ENCODE measurements at regions not wholly inside any gene's neighbourhood (a gene's known extent, or its start where the extent isn't known, plus 50 kb on each side); places are given as distances from the start of the nearest gene placed in this dataset.
"Not testable (repeated sequence)": the region's sequence is repeated elsewhere in the genome, so short reads cannot be mapped to it uniquely, and the experiment has no call there.

DNA sequence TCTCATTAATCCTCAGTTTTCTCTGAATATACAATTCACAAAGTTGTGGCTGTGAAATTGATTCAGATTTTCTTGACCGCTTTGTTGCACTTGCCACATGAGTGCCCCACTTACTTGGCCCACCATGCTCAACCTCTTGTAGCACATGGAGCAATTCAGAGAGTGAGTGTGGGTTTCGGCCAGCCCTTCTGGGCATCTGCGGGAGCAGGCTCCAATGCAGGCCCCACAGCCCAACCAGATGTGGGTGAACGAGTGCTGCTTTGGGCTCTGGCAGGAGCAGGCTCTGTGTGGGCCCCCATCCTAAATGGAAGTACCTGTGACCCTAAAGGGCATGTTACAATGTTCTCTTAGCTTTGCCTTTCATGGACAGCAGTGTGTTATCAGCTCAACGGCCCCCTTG lies 2338.6 kb downstream of the LRRC4C start:
- no peak for DNase-seq

DNA sequence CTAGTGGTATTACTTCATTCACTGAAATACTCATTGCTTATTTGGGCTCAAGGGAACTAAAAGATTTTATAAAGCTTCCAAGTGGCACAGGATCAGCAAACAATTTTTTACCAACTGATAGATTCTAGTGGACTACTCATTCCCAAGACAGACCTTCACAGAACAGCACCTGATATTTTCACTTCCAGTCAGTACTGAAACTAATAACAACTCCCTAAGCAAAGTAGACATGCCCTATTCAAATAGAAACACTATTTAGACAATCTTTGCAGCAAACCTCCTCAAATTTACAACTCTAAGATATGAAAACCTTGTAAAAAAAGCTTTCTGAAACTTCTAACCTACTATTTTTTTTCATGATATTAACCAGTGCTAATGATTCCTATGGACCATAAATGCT lies 2345.8 kb downstream of the LRRC4C start:
- DNase-seq: no peak

DNA sequence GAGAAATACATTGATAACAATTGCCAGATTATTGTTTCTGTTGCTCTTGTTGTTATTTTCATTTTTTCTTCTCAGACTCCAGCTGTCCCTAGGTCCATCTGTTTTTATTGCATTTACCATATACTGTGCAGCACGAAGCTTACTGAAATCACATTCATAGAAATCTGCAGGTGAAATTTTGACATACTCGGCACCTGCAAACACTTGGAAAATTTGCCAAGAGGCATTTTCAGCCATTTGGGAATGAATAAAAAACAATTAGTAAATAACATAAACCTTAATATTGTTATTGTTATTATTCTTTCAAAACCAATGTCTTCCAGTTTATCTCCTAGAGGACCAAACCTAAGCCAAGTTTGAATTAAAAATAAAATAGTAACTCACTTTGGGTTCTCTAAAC lies 2357.2 kb downstream of the LRRC4C start:
- DNase-seq: no peak

DNA sequence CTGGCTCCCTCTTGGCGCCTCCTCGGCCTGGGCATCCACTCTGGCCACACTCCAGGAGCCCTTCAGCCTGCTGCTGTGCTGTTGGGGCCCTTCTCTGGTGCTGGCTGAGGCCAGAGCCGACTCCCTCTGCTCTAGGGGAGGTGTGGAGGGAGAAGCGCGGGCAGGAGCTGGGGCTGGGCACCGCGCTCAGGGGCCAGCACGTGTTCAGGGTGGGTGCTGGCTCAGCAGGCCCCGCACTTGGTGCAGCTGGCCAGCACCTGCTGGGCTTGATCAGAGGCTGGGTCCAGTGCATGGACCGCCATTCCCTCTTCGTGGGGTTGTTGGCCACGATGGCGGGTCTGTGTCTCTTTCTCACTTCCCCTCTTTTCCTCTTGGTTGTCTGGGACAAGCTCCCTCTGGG lies 2381.0 kb downstream of the LRRC4C start:
- no peak for DNase-seq

DNA sequence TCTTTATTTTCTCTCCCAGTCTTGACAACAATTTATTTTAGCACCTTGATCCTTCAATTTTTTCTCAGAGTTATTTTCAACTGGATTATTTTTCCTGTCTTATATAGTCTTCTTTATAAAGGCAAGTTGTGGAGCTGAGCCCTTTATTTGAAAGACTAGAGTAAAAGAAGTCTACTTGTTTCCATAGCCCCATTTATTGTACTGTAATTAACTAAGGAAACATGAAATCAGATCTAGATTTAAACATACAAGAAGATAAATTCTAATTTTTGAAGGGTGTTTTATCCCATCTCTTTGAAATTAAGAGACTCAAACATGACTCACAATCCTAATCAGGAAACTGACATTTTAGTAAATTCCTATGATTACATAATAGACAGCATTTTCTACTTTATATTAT lies 2421.8 kb downstream of the LRRC4C start:
- no peak for DNase-seq

DNA sequence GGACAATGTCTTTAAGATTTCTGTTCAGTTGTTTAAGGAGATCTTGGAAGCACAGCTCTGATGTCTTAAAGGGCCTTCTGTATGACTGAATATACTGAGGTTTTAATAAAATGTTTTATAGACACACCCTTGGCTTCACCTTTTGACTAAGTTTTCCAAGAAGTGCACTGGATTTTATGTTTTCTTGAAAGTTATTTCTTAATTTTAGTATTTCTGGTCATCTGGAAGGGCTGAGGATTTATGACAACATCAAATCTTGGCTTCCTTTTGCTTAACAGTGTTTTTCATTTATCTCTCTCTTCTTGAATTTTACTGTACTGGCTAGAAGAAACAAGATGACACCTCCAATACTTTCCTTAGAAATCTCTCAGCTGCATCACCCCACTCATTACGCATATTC lies 2423.4 kb downstream of the LRRC4C start:
- DNase-seq: no peak

DNA sequence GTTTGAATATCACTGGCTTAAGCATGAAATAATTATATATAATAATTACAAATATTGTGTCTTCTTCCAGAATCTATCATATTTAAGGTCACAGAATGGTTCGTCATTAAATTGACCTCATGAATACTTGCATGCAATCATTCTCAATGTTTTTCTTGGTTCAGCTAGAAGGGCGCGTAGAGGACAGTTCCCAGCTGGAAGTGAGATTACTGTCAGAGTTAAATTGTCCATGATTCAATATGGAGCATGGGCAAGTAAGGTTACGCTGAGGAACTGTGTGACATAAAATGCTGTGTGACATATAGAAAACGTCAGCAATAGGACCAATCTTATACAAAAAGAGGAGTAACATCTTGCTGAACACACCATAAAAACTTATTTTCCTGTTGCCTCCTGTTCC lies 2423.5 kb upstream of the RAG2 start:
- no peak for DNase-seq

DNA sequence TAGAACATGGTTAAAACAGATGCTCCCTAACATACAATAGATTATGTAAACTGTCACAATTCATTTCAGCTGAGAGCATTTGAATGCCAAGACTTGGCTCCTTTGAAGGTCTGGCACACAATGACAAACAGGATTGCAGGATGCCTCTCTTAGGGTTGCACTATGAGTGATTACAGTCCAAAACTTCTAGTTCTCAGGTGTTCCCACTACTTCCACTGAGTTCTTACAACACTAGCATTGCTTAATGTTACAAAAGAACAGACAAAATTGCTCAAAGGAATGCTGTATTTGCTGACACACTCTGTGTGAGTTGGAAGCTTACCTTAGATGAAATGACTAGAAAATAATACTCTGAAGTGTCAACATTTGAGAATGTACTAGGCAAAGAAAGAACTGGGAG lies 2413.8 kb upstream of the RAG2 start:
- DNase-seq: no peak

DNA sequence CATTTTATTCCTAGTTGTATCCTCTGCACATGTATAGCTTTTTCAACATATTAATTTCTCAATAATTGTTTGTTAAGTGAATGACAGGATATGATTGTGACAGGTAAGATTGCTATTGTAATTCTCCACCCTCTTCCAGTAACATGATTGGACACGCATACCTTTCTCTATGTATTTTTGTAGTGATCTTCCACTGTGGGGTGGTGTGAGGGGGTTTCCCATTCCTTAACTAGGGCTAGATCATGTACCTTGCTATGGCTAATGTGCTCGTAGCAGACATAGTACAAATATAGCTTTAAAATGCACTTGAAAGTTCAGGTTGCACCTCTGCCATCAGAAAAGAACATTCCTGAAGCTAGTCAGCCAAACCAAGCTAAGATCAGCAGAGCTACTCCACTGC lies 2392.8 kb upstream of the RAG2 start:
- no peak for DNase-seq

DNA sequence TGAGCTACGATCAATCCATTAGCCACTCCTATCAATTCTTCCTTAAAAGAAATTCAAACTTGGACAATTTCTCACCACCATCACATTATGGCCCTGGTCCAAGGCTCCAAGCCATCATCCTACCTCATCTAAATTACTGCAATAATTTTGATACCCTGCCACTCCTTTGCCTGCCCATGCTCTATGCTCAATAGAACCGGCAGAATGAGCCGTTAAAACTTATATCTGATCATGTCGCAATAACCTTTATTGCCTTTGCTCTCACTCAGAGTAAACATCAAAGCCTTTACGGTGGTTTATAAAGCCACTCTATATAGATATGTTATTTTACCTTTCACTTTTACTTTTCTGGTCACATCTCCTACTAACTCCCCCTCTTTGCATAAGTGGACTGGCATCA lies 2392.1 kb upstream of the RAG2 start:
- no peak for DNase-seq

DNA sequence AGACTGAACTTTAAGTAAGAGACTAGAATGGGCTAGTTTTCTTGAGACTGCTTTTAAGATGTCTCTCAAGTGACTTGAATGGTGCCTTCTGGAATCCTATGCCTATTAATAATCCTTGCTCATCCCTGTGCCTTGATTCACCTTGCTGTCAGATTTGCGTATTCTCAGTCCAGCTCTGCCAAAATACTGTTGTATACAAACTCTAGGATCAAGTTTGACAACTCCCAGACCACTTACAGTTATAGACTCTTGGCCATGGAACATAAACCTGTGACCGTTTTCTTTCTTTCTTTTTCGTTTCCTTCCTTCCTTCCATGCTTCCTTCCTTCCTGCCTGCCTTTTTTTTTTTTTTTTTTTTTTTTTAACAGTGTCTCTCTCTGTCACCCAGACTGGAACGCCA lies 2390.9 kb upstream of the RAG2 start:
- DNase-seq: no peak

DNA sequence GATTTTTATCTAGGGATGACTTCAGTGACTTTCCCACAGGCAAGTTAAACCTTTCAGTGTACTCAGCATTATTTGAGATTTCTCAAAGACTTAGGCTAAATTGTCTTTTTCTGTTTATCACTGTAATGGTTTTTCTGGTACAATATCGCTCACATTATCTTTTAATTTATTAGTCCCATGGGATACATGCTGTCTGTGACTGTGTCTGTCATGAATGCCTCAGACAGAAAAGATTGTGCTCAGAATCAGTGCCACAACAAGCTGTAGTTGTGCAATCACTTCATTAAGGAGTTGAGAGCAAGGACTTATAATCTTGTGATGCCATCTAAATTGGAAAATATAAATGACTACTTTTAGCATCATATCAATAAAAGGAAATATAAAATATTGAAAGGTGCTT lies 2374.2 kb upstream of the RAG2 start:
- no peak for DNase-seq

DNA sequence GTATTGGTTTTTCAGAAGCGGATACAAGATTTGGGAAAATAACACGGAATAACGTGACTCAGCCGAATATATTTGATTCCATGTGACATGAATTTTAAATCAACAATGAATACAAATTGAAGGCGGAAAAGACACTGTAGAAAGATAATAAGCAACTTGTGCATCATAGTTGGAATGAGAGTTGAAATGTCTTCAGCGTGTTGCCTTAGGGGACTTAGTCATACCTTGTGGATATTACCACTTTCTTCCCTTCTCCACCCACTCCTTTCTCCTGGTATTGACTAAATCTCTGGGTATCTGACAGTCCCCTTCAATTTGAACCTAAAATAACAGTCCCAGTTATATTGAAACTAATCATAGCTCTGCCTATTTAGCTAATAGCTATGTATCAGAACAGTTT lies 2373.1 kb upstream of the RAG2 start:
- DNase-seq: no peak

DNA sequence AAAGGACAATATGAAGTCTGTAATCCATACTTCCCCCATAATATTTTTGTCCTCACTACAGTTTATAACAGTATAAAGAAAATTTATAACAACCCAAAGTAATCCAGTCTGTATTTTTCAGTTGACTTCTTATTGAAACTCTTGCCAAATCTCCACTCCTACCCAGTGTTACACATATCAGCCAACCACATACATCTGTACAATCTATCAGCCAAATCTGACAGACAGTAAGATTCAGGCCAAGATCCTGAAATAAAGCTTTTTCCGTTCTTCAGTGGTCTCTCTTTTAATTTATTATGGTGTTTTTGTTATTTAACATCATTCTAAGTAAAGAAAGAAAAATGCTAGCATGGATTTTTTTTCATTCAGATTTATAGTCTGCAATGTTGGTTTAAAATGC lies 2370.9 kb upstream of the RAG2 start:
- no peak for DNase-seq

DNA sequence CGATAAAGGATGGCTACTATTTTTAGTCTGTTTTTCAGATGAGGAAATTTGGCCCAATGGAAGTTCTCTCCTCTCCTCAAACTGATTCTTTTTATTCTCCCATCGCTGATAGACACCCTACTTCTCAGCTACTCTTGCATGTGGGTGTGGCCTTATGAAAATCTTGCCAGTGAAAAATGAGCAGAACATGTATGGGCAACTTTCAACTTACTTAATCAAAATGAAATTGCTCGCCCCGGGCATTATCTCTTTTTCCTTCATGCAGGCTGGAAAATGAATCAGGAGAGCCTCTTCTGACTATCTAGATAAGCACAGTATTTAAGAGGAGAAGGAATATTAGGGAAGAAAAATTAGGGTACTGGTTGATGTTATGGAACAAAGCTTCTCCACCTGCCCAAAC lies 2354.7 kb upstream of the RAG2 start:
- no peak for DNase-seq

DNA sequence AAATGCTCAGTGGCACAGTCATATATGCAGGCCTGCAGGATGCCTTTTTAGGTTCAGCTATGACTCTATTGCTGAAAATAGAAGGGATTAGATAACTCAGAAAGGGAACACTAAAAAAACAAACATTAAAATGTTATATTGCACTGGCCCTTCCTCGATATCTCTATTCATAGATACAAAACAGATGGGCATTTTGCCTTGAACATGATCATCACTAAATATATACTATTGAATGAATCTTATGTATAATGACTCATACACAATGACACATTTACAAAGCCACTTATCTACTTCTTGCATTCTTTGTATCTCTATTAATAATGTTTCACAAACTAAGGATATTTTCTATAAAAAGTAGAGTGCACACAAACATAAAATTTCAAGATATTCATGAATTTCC lies 2352.8 kb upstream of the RAG2 start:
- no peak for DNase-seq

DNA sequence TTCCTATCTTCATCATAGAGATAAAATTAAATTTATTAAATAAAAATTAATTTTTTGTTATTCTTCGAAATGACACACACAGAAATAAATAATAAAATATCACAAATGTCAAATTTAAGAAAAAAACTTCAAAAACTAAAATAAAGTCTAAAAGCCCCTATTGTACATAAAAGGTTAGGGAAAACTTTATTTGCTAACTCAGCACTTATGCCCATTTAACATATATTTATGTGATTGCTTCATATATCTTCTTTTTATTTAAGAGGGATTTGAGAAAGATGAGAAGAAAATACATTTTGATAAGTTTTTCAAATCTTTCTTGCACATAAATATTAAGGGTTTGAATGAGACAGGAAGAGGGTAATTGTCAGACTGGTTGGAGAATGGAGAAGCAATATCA lies 2350.4 kb upstream of the RAG2 start:
- no peak for DNase-seq

DNA sequence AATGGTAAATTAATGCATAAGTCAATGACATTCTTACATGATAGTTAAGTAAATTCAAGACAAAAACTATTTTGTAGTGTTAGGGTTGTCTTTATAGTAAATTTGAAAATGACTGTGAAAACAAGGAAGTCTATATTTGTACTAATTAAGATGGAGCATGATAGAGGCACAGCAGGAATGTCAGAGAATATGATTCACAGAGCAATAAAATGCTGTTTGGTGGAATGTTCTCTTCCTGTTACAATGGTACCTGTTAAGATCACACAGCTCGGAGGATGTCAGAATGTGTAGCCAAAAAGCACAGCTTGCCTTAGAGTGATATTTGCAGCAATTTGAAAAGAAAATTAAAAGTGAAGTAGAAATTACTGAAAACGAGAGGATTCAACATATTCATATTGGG lies 2339.7 kb upstream of the RAG2 start:
- no peak for DNase-seq

DNA sequence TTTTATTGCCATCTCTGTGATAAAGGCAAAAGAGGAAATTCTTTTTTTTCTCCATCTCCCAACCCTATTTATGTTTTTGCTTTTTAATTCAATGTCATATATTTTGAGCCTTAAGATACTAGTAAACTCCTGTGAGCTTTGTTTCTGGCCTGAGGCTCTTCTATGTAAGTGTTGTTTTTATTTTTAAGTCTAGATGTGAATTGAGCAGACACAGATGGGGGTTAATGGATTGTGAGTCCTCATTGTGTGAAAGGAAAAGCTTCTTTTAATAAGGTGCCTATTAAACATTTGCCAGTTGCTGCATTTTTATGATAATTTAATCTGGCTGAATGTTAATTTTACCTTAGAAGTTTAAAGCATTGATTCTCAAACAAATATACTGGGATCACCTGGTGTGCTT lies 2337.9 kb upstream of the RAG2 start:
- DNase-seq: no peak

DNA sequence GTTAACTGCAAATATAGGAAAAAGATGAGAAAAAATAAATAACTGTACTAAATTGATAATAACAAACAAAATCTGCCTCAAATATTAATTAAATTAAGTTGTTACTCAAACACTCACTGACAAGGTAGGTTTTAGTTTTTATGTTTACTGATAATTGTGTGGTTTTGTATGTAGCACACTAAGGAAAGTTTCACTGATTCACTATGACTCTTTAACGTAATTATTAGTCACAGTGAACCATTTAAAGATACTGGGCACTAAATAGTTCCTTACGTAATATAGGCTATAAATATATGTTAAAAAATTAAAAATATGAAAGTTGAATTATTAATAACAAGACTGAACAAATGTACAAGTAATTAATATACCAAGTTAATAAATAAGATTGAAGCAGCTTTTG lies 2330.0 kb upstream of the RAG2 start:
- DNase-seq: no peak

DNA sequence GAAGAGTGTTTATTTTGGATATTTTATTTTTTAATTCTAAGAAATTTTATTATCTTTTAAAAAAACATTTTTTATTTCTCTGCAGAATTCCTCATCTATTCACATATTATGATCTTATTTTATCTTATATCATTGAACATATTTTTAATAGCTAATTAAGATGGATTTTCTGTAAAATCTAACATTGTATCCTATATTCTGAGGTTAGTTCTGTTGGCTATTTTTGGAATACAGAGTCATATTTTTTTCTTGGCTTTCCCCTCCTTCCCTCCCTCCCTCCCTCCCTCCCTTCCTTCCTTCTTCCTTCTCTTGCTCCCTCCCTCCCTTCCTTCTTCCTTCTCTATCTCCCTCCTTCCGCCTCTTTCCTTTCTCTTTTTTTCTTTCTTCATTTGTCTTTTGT lies 2326.6 kb upstream of the RAG2 start:
- no peak for DNase-seq

DNA sequence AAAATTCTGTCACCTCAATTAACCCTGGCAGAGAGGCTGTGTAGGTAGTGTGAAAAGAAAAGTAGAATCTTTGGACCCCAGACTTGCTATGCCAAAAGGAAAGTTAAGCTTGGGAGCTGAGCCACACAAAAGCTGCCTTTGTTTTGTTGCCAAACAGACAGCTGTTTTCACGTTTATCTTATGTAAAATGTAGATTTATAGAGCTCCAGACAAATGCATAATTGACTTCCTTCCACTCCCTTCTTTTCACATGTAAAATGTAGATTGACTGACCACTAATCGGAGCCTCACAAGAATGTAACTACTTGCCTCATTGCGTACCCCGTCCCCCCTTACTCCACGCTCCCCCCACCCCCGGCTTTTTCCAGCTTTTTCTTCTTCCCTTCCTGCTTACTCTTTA lies 2302.2 kb upstream of the RAG2 start:
- no peak for DNase-seq

DNA sequence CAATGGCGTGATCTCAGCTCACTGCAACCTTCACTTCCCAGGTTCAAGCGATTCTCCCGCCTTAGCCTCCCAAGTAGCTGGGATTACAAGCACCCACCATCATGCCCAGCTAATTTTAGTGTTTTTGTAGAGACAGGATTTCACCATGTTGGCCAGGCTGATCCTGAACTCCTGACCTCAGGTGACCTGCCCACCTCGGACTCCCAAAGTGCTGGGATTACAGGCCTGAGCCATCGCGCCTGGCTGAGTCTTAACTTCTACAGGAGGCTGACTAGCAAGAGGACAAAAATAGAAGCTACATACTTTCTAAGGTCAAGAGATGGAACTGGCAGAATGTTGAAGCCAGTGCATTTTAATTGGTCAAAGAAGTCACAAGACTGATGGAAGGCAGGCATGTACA lies 2296.2 kb upstream of the RAG2 start:
- DNase-seq: not testable (repeated sequence)

DNA sequence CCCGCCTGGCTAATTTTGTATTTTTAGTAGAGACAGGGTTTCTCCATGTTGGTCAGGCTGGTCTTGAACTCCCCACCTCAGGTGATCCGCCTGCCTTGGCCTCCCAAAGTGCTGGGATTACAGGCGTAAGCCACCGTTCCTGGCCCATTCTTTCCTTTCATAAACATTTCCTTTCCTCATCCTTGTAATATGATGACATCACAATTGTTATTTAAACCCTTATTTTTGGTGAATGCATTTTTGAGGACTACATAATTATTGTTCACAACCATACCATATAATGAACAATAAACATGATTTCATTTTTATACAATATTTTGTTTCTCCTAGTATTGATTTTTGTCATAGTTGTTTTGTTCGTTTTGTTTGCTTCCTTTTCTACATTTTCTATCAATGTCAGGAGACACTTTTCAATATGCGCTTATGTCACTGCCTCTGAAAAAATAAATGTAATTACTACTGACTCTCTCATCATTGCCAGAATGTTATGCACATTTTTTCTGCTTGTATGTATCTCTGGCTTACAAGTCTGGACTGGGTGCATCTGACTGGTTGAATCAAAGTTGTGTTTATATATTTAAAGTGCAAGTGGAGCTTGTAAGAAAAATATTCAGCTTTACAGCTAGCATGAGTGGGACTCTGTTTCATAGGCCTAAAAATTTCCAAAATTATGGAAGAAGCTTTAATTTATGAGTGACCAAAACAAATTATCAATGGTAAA lies 2286.3 kb upstream of the RAG2 start:
- DNase-seq: no peak

DNA sequence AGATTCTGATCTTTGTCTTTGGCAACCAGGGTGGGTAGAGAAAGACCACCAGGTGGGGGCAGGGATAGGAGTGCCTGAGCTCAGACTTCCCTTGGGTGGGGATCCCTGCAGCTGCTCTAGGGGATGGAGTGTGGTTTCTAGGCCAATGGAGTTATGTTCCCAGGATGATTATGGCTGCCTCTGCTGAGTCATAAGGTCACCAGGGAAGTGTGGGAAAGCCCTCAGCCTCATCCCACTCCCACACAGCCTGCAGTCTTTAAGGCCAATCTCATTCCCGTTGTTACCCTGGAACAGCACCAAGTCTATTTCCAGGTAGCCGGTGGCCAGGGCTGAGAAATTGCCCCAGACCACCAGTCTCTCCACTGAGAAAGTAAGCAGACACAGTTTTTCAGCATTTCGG lies 2269.3 kb upstream of the RAG2 start:
- DNase-seq: no peak

DNA sequence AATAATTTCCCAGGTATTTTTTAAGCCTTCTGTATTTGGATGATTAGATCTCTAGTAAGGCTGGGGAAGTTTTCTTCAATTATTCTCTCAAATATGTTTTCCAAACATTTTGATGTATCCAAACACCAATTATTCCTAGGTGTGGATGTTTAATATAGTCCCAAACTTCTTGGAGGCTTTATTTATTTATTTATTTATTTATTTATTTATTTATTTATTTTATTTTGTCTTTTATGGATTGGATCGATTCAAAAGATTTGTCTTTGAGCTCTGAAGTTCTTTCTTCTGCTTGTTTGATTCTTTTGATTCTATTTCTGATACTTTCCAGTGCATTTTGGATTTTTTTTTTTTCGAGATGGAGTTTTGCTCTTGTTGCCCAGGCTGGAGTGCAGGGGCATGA lies 2267.9 kb upstream of the RAG2 start:
- DNase-seq: no peak

Measured in NCI-H1092 (cell line).